ENCODE measurements at regions not wholly inside any gene's neighbourhood (a gene's known extent, or its start where the extent isn't known, plus 50 kb on each side); places are given as distances from the start of the nearest gene placed in this dataset.

DNA sequence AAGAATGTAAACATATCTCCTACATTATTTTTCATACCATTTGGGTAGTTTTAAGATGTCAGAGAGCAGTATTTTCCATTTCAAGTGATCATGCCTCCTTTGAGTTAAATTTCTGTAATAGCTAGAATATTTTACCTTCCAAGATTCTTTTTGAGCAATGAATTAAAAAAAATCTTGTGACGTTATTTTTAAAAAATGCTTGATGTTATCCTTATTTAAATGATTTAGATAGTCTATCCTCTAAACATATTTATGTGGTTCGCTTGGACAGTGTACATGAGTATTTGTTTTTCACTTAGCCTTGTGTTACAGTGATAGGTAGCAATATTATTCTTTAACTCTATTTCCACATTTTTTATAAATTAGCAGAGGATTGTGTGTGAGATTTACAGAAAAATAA, 639.2 kb upstream of the CDH2 start:
- no peak for DNase-seq (ENCODE audit: low read depth)
- TF ChIP-seq CTCF (IDR thresholded peaks at IDR 0.05; ENCODE audit: insufficient read depth, low read depth, low read length, missing control alignments) = no peak
- H3K4me3 ChIP-seq (ENCODE audit: low read depth, low read length) = no peak overlapping the region

DNA sequence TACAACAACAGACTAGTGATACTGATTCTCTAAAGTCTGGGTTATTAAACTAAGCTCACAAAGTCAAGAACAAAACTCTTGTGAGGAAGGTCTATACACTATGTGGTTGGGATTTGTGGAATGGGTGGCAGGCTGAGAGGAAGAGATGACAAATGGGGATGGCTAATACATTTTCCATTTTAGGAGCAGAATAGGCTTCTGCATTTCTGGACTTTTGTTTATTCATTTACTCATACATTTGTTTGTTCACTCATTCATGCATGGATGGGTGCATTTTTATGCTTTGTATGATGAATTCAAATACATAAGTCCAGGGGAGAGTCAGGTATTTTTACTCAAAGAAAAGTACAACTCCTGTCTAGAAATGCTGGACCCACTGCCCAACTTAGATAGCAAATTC, 637.4 kb upstream of the CDH2 start:
- DNase-seq (ENCODE audit: low read depth) = no peak
- TF ChIP-seq CTCF (IDR thresholded peaks at IDR 0.05; ENCODE audit: insufficient read depth, low read depth, low read length, missing control alignments) = no peak
- no peak overlapping the region for H3K4me3 ChIP-seq (ENCODE audit: low read depth, low read length)

DNA sequence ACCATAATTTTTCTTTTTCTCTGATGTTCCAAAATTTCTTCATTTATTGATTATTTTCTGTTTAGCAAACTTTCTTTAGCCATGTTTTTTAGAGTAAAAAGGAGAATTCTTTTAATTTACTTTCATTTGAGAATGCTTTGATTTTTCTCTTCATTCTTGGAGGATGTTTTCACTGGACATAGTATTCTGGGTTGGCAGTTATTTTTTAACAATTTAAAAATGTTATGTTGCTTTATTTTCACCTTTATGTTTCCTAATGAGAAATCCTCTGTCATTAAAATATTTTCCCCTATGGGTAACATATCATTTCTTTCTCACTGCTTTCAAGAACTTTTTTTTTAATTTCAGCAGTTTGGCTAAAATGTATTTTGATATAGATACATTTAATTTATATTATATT, 631.4 kb upstream of the CDH2 start:
- TF ChIP-seq CTCF (IDR thresholded peaks at IDR 0.05; ENCODE audit: insufficient read depth, low read depth, low read length, missing control alignments) = no peak
- no peak overlapping the region for H3K4me3 ChIP-seq (ENCODE audit: low read depth, low read length)
- DNase-seq (ENCODE audit: low read depth) = no peak

- no peak for DNase-seq (ENCODE audit: low read depth)
- TF ChIP-seq CTCF (IDR thresholded peaks at IDR 0.05; ENCODE audit: insufficient read depth, low read depth, low read length, missing control alignments) = no peak
- no peak overlapping the region for H3K4me3 ChIP-seq (ENCODE audit: low read depth, low read length)
Measured at GRCh38 chr18:28805491-28805890, 628.6 kb upstream of the CDH2 start.

GRCh38 chr18:28804512-28805202, 627.7 kb upstream of the CDH2 start:
- no peak overlapping the region for H3K4me3 ChIP-seq (ENCODE audit: low read depth, low read length)
- DNase-seq (ENCODE audit: low read depth) = no peak
- no peak for TF ChIP-seq CTCF (IDR thresholded peaks at IDR 0.05; ENCODE audit: insufficient read depth, low read depth, low read length, missing control alignments)

- TF ChIP-seq CTCF (IDR thresholded peaks at IDR 0.05; ENCODE audit: insufficient read depth, low read depth, low read length, missing control alignments) = no peak
- no peak for DNase-seq (ENCODE audit: low read depth)
- no peak overlapping the region for H3K4me3 ChIP-seq (ENCODE audit: low read depth, low read length)
Measured at GRCh38 chr18:28802546-28802945, 625.6 kb upstream of the CDH2 start.

DNA sequence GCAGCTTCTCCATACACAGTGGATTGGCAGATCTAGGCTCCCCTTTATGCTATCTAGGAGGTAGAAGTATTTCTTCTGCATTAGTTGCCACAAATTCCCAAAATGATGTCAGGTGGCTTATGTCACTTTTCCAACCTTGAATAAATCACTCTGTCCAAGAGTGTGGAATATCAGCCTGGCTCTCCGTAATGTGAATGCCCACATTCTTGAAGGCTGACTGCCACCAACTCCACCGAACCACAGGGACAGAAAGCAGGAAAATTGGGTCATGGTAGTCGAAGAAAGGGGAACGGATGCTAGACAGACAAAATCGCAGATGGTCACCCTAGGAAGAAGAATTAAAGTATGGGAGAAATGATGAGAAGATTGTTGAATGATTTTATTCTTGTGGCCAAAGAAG, 624.9 kb upstream of the CDH2 start:
- no peak for DNase-seq (ENCODE audit: low read depth)
- no peak overlapping the region for H3K4me3 ChIP-seq (ENCODE audit: low read depth, low read length)
- no peak for TF ChIP-seq CTCF (IDR thresholded peaks at IDR 0.05; ENCODE audit: insufficient read depth, low read depth, low read length, missing control alignments)

Measured in GM12865 (cell line).